ENCODE measurements at regions not wholly inside any gene's neighbourhood (a gene's known extent, or its start where the extent isn't known, plus 50 kb on each side); places are given as distances from the start of the nearest gene placed in this dataset.

DNA sequence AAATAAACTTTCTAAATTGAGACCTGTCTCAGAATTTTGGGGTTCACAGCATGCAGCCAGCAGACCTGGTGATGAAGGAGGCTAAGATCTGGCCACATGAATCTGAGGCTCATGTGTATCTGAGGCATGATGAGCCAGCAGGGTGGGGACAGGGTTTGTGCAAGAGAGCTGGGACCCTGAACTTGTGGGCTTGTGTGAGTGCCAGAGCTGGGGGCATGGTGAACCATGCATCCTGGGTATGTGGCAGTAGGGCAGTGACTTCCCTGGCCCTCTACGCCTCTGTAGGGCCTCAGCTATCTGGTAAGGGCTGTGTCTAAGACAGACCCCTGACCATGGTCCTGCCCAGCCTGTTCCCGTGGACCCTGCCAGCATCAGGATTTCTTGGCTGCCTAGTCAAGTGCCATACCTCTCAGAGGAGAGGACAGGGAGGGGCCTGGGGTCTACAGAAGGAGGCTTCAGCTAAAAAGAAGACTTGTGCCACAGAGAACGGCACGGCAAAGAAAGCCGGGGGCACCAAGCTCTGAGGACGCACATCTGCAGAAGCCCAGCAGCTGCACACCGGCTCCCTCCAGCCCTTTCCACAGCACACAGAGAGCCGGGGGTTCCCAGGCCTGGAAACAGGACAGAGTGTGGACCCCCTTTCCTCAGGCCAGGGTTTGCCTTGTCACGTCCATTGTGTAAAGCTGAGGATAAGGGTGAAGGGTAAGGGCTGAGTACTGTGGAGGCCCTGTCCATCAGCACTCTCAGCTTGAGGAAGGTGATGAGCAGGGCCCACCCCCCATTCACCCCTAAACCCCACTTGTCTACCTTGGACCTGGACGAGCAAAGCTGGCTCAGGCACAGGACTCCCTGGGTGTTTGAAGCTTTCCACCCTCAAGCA, 130.1 kb downstream of the MRPL36 start:
- intact Hi-C loops (cut with DNase I; ENCODE audit: low total_unique reads) = no loop called here
- H3K4me3 ChIP-seq = no peak overlapping the region
- H3K27ac ChIP-seq = no peak overlapping the region
- peaks cover 0 to 20% (median 13%) of the 10 kb centered on the region in 6 donors for H3K4me1 ChIP-seq
- H3K27me3 ChIP-seq (replicated peaks in 1 of 7) = peaks cover 0 to 99% (median 48%) of the 10 kb centered on the region in 7 donors
- 78 to 89% (median 80%) methylated on average over 7 to 10 of the region's 10 CpGs for WGBS, 5 donors
- no peak for DNase-seq
- peaks cover 0 to 16% (median 0%) of the 10 kb centered on the region in 8 donors for H3K9me3 ChIP-seq
- H3K36me3 ChIP-seq = no peaks in the 10 kb centered on the region
- no peak for TF ChIP-seq POLR2A (IDR thresholded peaks at IDR 0.05)
- TF ChIP-seq, protein P1, sequence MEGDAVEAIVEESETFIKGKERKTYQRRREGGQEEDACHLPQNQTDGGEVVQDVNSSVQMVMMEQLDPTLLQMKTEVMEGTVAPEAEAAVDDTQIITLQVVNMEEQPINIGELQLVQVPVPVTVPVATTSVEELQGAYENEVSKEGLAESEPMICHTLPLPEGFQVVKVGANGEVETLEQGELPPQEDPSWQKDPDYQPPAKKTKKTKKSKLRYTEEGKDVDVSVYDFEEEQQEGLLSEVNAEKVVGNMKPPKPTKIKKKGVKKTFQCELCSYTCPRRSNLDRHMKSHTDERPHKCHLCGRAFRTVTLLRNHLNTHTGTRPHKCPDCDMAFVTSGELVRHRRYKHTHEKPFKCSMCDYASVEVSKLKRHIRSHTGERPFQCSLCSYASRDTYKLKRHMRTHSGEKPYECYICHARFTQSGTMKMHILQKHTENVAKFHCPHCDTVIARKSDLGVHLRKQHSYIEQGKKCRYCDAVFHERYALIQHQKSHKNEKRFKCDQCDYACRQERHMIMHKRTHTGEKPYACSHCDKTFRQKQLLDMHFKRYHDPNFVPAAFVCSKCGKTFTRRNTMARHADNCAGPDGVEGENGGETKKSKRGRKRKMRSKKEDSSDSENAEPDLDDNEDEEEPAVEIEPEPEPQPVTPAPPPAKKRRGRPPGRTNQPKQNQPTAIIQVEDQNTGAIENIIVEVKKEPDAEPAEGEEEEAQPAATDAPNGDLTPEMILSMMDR (IDR thresholded peaks at IDR 0.05 in 8 of 11, conservative IDR thresholded peaks at IDR 0.05 in 3 of 11) = no peak

DNA sequence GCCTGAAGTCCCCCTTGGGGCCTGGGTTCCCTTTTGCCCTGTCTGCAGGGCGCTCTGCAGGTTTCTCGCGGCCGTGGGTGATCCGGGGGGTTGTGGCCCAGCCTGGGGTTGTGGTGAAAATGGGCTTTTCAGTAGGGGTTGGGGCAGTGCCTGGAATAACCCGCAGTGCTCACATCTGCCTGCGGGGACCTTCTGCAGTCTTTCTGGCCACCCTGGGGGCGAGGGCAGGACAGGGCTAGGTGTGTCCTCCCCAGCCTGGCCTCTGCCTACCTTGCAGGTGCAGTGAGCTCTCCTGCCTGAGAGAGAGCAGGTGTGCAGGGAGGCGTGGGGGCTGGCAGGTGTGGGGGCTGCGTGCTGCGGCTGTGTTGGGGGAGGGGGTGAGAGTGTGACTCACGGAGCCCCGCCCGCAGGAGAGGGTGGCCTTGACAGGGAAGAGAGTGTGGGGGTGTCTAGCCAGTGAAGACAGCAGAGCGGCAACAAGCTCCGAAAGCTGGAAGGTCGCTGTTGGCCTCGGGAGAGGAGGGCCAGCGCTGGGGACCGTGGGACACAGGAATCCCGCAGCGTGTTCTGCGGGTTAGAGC, 131.4 kb downstream of the MRPL36 start:
- peaks cover 0 to 16% (median 0%) of the 10 kb centered on the region in 8 donors for H3K9me3 ChIP-seq
- intact Hi-C loops (cut with DNase I; ENCODE audit: low total_unique reads) = no loop called here
- H3K4me3 ChIP-seq = no peak overlapping the region
- H3K36me3 ChIP-seq = no peaks in the 10 kb centered on the region
- 18 to 25% (median 22%) methylated on average over 18 to 23 of the region's 23 CpGs for WGBS, 5 donors
- H3K27me3 ChIP-seq (replicated peaks in 1 of 7) = peaks cover 0 to 94% (median 49%) of the 10 kb centered on the region in 7 donors
- TF ChIP-seq, protein P1 (IDR thresholded peaks at IDR 0.05 in 8 of 11, conservative IDR thresholded peaks at IDR 0.05 in 3 of 11) = no peak
- no peak for TF ChIP-seq POLR2AphosphoS5 (IDR thresholded peaks at IDR 0.05)
- TF ChIP-seq POLR2A (IDR thresholded peaks at IDR 0.05) = no peak
- H3K4me1 ChIP-seq = peaks cover 0 to 20% (median 13%) of the 10 kb centered on the region in 6 donors
- no peak for DNase-seq
- H3K27ac ChIP-seq = no peak overlapping the region

DNA sequence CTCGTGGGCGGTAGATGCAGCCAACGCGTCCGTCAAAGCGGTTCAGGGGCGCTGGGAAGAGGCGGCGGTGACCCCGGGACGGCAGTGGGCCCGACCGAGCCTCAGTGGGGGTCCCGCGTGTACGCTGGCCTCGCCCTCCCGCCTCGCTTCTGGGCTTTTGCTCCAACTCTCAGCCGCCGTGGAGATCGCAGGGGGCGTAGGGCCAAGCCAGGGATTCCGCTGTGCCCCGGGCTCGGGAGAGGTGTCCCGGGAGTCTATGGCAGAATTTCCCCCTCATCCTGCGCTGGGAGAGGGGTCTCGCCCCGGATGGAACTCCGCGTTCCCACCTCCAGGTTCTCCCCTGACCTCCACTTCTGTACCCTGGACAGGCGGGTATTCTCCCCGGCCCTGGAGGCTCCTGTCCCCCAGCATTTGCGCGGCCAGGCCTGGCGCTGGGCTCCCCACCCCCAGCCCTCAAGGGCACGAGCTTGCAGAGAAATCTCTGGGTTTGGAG, 131.9 kb downstream of the MRPL36 start:
- Histone ChIP-seq H3K4me3 (peak overlapping the region in 3 of 8 donors; percentile 14 to 58 (median 15)), H3K27me3 (replicated peaks in 1 of 7) (peaks cover 0 to 94% (median 49%) of the 10 kb centered on the region in 7 donors), H3K4me1 (peaks cover 0 to 20% (median 13%) of the 10 kb centered on the region in 6 donors), H3K9me3 (peaks cover 0 to 16% (median 0%) of the 10 kb centered on the region in 8 donors), H3K27ac (no peak overlapping the region), H3K36me3 (no peaks in the 10 kb centered on the region)
- DNase-seq = no peak
- TF ChIP-seq POLR2A (IDR thresholded peaks at IDR 0.05) (no peak), POLR2AphosphoS5 (IDR thresholded peaks at IDR 0.05) (no peak)
- TF ChIP-seq, protein P1 (IDR thresholded peaks at IDR 0.05 in 8 of 11, conservative IDR thresholded peaks at IDR 0.05 in 3 of 11) = no peak
- intact Hi-C loops (cut with DNase I; ENCODE audit: low total_unique reads) = no loop called here
- WGBS, 5 donors = 0 to 3% (median 3%) methylated on average over 4 to 38 of the region's 38 CpGs

Data from spleen (tissue), 11 donors.